ENCODE measurements at regions not wholly inside any gene's neighbourhood (a gene's known extent, or its start where the extent isn't known, plus 50 kb on each side); places are given as distances from the start of the nearest gene placed in this dataset.

DNA sequence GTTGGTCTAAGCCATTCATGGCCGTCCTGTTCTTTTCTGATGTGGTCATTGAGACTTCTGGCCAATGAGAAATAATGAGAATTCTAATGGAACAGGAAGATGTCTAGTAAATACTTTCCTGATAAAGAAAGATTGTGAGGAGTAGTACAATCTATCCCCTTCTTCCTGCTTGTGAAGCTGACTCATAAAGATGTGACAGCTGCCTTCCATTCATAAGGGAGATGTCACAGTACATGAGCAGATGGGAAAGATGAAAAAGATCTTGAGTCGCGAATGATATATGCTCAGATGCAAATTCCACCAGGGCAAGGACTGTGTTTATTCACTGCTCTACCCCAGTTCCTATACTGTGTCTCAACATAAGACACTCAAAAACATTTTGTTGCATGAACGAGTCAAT, 111.7 kb upstream of the FOXF1 start:
- Histone ChIP-seq H3K36me3 (no peaks in the 10 kb centered on the region), H3K9me3 (no peaks in the 10 kb centered on the region), H3K4me3 (no peak overlapping the region), H3K4me1 (replicated peaks) (no peaks in the 10 kb centered on the region), H3K27me3 (replicated peaks; ENCODE audit: insufficient read depth) (no peaks in the 10 kb centered on the region), H3K27ac (no peak overlapping the region)
- no peak for TF ChIP-seq POLR2AphosphoS5 (IDR thresholded peaks at IDR 0.05)
- TF ChIP-seq, protein P1, sequence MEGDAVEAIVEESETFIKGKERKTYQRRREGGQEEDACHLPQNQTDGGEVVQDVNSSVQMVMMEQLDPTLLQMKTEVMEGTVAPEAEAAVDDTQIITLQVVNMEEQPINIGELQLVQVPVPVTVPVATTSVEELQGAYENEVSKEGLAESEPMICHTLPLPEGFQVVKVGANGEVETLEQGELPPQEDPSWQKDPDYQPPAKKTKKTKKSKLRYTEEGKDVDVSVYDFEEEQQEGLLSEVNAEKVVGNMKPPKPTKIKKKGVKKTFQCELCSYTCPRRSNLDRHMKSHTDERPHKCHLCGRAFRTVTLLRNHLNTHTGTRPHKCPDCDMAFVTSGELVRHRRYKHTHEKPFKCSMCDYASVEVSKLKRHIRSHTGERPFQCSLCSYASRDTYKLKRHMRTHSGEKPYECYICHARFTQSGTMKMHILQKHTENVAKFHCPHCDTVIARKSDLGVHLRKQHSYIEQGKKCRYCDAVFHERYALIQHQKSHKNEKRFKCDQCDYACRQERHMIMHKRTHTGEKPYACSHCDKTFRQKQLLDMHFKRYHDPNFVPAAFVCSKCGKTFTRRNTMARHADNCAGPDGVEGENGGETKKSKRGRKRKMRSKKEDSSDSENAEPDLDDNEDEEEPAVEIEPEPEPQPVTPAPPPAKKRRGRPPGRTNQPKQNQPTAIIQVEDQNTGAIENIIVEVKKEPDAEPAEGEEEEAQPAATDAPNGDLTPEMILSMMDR (IDR thresholded peaks at IDR 0.05), result no peak
- no peak for TF ChIP-seq POLR2A (IDR thresholded peaks at IDR 0.05)
- DNase-seq (ENCODE audit: low spot score), result no peak
- WGBS, result 57% methylated on average over 4 of the region's 4 CpGs
- intact Hi-C loops (cut with DNase I), result loop anchor here (5.0 kb wide), 1 partner anchor 36 kb away; no protein-coding TSS in a partner anchor

DNA sequence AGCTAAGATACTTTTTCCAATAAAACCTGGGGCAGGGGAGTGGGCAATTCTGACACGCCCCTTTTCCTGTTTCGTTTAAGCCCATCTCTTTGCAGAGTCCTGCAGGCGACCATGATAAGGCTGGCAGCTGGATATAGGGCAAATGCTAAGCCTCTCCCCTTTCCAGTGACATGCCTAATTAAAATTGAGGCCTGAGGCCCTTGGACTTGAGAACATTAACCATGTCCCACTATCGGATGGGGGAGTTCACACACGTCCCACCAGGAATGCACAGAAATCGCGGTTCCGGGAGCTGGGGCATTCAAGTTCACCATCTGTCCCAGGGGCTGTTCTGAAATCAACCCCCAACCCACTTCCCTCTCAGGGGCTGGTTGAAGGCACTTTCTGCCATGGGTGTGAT, 109.2 kb upstream of the FOXF1 start:
- TF ChIP-seq, protein P1 (IDR thresholded peaks at IDR 0.05), result no peak
- TF ChIP-seq POLR2A (IDR thresholded peaks at IDR 0.05) (no peak), POLR2AphosphoS5 (IDR thresholded peaks at IDR 0.05) (no peak)
- DNase-seq (ENCODE audit: low spot score), result no peak
- Histone ChIP-seq H3K27me3 (replicated peaks; ENCODE audit: insufficient read depth) (no peaks in the 10 kb centered on the region), H3K27ac (no peak overlapping the region), H3K9me3 (no peaks in the 10 kb centered on the region), H3K4me1 (replicated peaks) (no peaks in the 10 kb centered on the region), H3K4me3 (no peak overlapping the region), H3K36me3 (no peaks in the 10 kb centered on the region)
- intact Hi-C loops (cut with DNase I), result no loop called here
- 69% methylated on average over 8 of the region's 8 CpGs for WGBS

DNA sequence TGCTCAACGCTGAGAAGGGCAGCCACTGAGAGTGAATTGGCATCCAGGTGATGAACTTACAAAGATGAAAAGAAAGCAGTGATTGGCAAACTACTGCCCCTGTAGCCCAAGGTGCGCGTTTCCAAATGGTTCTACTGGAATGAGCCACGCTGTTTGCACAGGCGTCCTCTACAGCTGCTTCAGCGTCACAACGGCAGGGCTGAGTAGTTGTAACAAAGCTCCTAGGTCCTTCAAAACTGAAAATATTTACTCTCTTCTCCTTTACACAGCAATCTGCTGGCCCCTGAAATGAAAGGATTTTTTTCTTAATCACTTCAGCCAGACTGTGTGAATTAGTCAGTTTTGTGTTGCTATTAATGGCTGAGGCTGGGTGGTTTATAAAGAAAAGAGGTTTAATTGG, 107.2 kb upstream of the FOXF1 start:
- WGBS, result 65% methylated on average over 7 of the region's 7 CpGs
- no peak overlapping the region for H3K27ac ChIP-seq
- H3K36me3 ChIP-seq, result no peaks in the 10 kb centered on the region
- H3K9me3 ChIP-seq, result no peaks in the 10 kb centered on the region
- H3K27me3 ChIP-seq (replicated peaks; ENCODE audit: insufficient read depth), result no peaks in the 10 kb centered on the region
- TF ChIP-seq, protein P1 (IDR thresholded peaks at IDR 0.05), result no peak
- TF ChIP-seq POLR2A (IDR thresholded peaks at IDR 0.05), result no peak
- no peak for DNase-seq (ENCODE audit: low spot score)
- no peaks in the 10 kb centered on the region for H3K4me1 ChIP-seq (replicated peaks)
- intact Hi-C loops (cut with DNase I), result no loop called here
- no peak overlapping the region for H3K4me3 ChIP-seq

DNA sequence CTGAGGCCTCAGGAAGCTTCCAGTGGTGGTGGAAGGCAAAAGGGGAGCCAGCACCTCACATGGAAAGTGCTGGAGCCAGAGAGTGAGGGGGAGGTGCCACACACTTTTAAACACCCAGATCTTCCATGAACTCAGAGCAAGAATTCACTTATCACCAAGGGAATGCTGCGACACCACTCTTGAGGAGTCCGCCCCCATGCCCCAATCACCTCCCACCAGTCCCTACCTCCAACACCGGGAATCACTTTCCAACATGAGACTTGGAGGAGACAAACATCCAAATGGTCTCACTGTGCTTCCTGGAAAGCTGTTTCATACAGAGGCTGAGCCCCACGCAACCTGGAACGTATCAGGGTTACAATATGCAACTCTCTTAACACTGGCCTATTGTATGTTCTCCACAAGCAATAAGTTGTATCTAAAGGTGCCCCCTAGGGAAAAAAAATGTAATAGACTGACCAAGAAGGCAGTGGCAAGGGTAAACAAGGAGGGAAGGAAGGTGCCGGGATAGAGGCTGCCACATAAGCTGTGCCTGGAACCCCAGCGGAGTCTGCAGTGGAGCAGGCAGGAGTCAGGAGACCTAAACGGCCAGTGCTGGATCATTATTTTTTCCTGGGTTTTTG, 106.7 kb upstream of the FOXF1 start:
- 68% methylated on average over 8 of the region's 8 CpGs for WGBS
- no peaks in the 10 kb centered on the region for H3K4me1 ChIP-seq (replicated peaks)
- no peaks in the 10 kb centered on the region for H3K27me3 ChIP-seq (replicated peaks; ENCODE audit: insufficient read depth)
- no peak for DNase-seq (ENCODE audit: low spot score)
- no peak overlapping the region for H3K4me3 ChIP-seq
- TF ChIP-seq POLR2A (IDR thresholded peaks at IDR 0.05) (no peak), POLR2AphosphoS5 (IDR thresholded peaks at IDR 0.05) (no peak)
- TF ChIP-seq, protein P1 (IDR thresholded peaks at IDR 0.05), result no peak
- no peaks in the 10 kb centered on the region for H3K9me3 ChIP-seq
- no peaks in the 10 kb centered on the region for H3K36me3 ChIP-seq
- intact Hi-C loops (cut with DNase I), result no loop called here
- H3K27ac ChIP-seq, result no peak overlapping the region

DNA sequence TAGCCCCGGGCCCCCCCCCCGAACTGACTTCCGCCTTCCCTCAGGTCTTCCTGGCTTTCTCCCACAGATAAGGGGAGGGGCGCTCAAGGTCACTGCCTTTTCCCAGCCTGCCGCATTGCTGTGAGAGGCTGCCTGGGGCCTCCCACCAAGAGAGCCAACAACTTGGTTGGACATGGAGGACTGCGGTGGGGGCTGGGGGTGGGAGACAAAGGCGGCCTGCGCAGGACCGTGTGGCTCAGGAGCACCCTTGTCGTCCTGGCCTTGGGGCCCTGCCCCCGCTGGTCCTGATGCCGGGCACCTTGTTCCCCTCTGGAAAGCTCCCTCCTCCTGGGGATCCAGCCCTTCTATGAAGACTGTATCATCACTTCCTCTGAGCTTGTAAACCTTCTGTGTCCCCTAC, 105.6 kb upstream of the FOXF1 start:
- Histone ChIP-seq H3K36me3 (no peaks in the 10 kb centered on the region), H3K9me3 (no peaks in the 10 kb centered on the region), H3K4me1 (replicated peaks) (no peaks in the 10 kb centered on the region), H3K4me3 (no peak overlapping the region), H3K27me3 (replicated peaks; ENCODE audit: insufficient read depth) (no peaks in the 10 kb centered on the region), H3K27ac (no peak overlapping the region)
- TF ChIP-seq POLR2A (IDR thresholded peaks at IDR 0.05) (no peak), POLR2AphosphoS5 (IDR thresholded peaks at IDR 0.05) (no peak)
- TF ChIP-seq, protein P1 (IDR thresholded peaks at IDR 0.05), result no peak
- DNase-seq (ENCODE audit: low spot score), result no peak
- WGBS, result 84% methylated on average over 8 of the region's 12 CpGs
- intact Hi-C loops (cut with DNase I), result no loop called here
